ENCODE measurements at regions not wholly inside any gene's neighbourhood (a gene's known extent, or its start where the extent isn't known, plus 50 kb on each side); places are given as distances from the start of the nearest gene placed in this dataset.
"Not testable (repeated sequence)": the region's sequence is repeated elsewhere in the genome, so short reads cannot be mapped to it uniquely, and the experiment has no call there.

DNA sequence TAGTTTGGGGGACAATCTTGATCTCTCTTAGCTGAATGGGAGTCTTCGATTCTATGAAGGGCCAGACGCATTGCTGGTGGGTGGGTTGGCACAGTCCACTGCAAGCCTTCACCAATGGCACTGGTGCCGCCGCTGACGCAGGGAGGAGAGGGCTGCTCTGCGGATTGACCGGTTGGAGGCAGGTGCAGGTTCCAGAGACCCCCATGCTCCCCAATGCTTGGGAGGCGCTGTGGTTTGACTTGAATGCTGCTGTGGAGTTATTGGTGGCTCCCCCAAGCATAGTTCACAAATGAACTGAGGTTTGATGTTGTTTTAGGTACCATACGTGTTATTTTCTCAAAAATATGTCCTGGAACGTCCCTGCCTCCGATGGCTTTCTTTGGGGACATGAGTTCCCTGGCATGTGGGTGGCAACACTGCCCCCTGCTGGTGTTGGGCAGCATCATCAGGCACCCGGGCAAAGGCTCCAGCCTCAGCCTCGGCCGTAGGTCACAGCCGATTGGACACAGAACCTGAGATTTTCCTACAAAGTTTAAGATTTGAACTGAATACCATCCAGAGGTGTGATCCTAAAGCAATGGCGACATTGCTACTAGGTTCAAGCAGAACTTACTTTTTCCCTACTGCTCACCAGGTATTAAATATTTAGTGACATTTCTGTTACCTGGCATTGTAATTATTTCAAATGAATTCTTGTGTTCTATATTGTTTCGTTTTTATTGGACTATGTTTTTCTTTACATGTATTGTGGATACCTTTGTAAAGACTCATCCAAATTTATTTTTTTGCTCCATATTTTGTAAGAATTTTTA lies 95.5 kb downstream of the ANKRD10 start:
- TF ChIP-seq, protein P1, sequence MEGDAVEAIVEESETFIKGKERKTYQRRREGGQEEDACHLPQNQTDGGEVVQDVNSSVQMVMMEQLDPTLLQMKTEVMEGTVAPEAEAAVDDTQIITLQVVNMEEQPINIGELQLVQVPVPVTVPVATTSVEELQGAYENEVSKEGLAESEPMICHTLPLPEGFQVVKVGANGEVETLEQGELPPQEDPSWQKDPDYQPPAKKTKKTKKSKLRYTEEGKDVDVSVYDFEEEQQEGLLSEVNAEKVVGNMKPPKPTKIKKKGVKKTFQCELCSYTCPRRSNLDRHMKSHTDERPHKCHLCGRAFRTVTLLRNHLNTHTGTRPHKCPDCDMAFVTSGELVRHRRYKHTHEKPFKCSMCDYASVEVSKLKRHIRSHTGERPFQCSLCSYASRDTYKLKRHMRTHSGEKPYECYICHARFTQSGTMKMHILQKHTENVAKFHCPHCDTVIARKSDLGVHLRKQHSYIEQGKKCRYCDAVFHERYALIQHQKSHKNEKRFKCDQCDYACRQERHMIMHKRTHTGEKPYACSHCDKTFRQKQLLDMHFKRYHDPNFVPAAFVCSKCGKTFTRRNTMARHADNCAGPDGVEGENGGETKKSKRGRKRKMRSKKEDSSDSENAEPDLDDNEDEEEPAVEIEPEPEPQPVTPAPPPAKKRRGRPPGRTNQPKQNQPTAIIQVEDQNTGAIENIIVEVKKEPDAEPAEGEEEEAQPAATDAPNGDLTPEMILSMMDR (IDR thresholded peaks at IDR 0.05; ENCODE audit: low read depth, low read length): peak; percentile 98
- H3K4me3 ChIP-seq (ENCODE audit: low read depth, low read length): no peak overlapping the region
- in situ Hi-C loops (cut with HindIII; ENCODE audit: low sequenced_read_pairs): no loop called here
- DNase-seq (ENCODE audit: low read depth, low spot score): peak; percentile 55

DNA sequence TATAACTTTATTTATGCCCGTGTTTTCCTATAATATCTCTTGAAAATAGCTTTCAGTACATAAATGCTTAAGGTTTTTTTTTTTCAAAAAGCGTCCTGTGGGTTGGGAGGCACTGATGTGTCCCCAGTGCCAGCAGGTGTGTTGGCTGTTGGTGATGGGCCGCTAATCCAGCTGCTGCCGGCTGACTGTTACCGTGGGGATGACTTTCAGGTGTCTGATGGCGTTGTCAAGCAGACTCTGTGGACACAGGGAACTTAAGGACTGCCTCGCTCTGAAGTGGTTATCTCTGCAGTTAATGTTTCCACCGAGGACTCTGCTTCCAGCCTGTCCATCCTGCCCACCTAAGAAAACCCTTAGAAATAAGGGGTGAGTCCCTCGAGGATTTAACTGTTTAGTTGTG lies 94.5 kb downstream of the ANKRD10 start:
- H3K4me3 ChIP-seq (ENCODE audit: low read depth, low read length): no peak overlapping the region
- in situ Hi-C loops (cut with HindIII; ENCODE audit: low sequenced_read_pairs): no loop called here
- TF ChIP-seq, protein P1 (IDR thresholded peaks at IDR 0.05; ENCODE audit: low read depth, low read length): no peak
- DNase-seq (ENCODE audit: low read depth, low spot score): no peak

DNA sequence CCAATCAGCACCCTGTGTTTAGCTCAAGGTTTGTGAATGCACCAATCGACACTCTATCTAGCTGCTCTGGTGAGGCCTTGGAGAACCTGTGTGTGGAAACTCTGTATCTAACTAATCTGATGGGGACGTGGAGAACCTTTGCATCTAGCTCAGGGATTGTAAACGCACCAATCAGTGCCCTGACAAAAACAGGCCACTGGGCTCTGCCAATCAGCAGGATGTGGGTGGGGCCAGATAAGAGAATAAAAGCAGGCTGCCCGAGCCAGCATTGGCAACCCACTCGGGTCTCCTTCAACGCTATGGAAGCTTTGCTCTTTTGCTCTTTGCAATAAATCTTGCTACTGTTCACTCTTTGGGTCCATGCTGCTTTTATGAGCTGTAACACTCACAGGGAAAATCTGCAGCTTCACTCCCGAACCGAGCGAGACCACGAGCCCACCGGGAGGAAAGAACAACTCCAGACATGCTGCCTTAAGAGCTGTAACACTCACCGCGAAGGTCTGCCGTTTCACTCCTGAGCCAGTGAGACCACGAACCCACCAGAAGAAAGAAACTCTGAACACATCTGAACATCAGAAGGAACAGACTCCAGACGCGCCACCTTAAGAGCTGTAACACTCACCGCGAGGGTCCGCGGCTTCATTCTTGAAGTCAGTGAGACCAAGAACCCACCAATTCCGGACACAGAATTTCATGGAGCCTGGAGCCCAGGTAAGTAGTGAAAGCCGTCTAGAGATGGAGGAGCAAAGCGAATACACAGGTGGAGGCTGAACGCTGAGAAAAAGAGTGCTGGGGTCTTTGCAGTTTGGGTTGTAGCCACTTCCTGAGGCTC lies 92.8 kb downstream of the ANKRD10 start:
- DNase-seq (ENCODE audit: low read depth, low spot score); in situ Hi-C loops (cut with HindIII; ENCODE audit: low sequenced_read_pairs); H3K4me3 ChIP-seq (ENCODE audit: low read depth, low read length): not testable (repeated sequence)

DNA sequence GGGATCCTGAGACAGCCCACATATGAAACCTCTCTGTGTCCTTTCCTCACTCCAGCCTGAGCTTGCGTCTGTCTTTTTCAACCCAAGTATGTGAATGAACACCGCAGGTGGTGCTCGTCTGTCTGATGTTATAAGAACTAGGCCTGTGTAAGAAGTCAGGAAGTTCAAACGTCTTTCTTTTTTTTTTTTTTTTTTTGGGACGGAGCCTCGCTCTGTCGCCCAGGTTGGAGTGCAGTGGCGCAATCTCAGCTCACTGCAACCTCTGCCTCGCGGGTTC lies 92.3 kb downstream of the ANKRD10 start:
- DNase-seq (ENCODE audit: low read depth, low spot score): no peak
- TF ChIP-seq, protein P1 (IDR thresholded peaks at IDR 0.05; ENCODE audit: low read depth, low read length): no peak
- in situ Hi-C loops (cut with HindIII; ENCODE audit: low sequenced_read_pairs): no loop called here
- H3K4me3 ChIP-seq (ENCODE audit: low read depth, low read length): no peak overlapping the region

DNA sequence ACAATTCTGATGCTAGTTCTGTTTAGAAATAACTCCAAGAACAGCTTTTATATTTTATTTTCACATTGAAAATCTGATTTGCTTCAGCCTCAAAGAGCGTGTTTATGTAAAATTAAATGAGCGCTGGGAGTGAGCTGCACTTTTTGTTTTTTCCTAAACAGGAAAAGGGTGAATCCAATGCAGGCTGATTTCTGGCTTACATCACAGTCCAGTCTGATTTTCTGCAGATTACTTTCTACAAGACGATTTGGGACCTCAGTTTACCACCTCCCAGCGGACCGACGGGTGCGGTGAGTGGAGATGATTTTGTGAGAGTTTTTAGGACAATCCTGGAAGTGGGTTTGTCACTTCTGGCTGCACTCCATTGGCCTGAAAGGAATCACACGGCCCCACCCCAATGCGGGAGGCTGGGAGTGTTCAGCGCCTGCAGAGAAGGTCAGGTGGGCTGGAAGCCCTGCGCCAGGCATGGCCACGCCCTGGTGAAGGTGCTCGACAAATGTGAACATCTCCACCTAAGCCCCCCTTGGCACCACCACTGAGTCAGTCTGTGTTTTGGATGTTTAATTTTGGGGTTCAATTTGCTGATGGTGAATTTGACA lies 90.1 kb downstream of the ANKRD10 start:
- in situ Hi-C loops (cut with HindIII; ENCODE audit: low sequenced_read_pairs): no loop called here
- H3K4me3 ChIP-seq (ENCODE audit: low read depth, low read length): no peak overlapping the region
- TF ChIP-seq, protein P1 (IDR thresholded peaks at IDR 0.05; ENCODE audit: low read depth, low read length): no peak
- no peak for DNase-seq (ENCODE audit: low read depth, low spot score)

DNA sequence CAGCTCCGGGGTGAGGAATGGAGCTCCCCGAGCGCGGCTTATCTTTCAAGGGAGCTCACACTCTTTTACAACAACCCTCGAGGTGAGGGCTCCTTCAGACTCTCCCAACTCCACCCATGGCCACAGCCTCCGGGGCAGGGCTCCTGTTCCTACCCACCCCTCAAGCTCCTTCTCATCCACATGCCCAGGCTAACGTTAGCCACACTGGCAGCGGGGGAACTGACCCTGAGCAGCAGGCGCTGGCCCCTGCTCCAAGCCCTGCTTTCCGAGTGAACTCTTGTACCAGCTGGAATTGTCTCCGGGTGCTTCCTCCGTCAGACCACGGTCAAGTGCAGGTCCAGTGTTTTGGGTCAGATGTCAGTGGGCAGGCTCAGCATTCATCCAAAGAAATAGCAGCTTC lies 89.4 kb downstream of the ANKRD10 start:
- TF ChIP-seq, protein P1 (IDR thresholded peaks at IDR 0.05; ENCODE audit: low read depth, low read length): no peak
- H3K4me3 ChIP-seq (ENCODE audit: low read depth, low read length): no peak overlapping the region
- DNase-seq (ENCODE audit: low read depth, low spot score): no peak
- in situ Hi-C loops (cut with HindIII; ENCODE audit: low sequenced_read_pairs): no loop called here

DNA sequence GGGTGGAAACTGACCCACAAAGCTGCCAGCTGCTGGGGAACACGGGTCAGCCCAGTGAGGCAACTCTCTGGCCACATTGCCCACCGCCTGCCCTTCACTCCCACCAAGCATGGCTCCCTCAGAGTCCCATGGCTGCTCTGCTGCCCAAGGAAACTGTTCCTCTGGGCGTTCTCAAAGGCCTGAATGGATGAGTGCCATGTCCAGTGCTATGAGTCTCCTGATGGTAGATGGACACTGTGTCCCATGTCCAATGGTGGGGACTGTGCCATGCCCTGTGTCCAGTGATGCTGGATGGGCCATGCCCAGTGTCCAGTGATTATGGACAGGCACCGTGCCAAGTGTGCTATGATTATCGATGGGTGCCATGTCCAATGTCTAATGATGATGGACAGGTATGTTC lies 88.8 kb downstream of the ANKRD10 start:
- no peak for DNase-seq (ENCODE audit: low read depth, low spot score)
- TF ChIP-seq, protein P1 (IDR thresholded peaks at IDR 0.05; ENCODE audit: low read depth, low read length): no peak
- no peak overlapping the region for H3K4me3 ChIP-seq (ENCODE audit: low read depth, low read length)
- in situ Hi-C loops (cut with HindIII; ENCODE audit: low sequenced_read_pairs): no loop called here
